NCI-H1105 treated with DMSO at 0.1 percent for 48 hours (cell line): ENCODE measurements at regions not wholly inside any gene's neighbourhood (a gene's known extent, or its start where the extent isn't known, plus 50 kb on each side); places are given as distances from the start of the nearest gene placed in this dataset.

Experiments
- DNase-seq: peaks from one replicate; lab custom pipeline; 2025; lab: John Stamatoyannopoulos, UW

DNA sequence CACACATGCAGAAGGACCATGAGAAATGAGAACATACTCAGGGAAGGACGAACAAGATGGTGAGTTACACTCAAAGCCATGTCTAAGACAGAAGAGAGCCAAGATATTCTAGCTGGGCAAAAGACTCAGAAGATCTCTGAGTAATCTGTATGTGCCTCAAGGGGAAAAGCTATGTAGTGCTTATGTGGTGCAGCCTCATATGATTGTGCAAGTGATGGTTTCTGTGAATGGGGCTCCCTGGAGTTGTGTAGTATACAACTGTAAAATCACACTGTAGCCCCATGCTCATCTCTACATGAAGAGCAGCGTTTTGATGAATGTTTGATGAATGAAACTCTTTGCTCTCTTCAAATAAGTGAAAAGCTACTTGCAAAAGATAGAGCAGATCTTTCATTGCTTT lies 57.5 kb downstream of the OSR1 start:
- DNase-seq = no peak

DNA sequence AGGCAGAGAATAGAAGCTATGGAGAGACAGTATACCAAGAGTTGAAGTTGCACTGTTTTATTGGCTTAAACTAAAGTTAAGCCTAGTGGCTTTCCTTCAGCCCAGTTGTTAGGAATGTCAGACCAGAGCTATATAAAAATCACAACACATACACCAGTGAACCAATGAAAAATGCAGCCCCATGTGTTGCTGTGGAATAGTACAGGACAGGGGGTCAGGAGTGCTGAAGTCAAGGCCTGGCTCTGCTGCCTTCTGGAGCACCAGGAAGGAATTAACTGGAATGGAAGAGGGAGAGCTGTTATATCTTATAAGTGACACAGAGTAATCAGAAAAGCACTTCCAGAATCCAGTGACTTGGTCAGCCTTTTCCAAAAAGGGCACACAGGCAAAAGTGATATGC lies 58.9 kb downstream of the OSR1 start:
- DNase-seq = no peak

DNA sequence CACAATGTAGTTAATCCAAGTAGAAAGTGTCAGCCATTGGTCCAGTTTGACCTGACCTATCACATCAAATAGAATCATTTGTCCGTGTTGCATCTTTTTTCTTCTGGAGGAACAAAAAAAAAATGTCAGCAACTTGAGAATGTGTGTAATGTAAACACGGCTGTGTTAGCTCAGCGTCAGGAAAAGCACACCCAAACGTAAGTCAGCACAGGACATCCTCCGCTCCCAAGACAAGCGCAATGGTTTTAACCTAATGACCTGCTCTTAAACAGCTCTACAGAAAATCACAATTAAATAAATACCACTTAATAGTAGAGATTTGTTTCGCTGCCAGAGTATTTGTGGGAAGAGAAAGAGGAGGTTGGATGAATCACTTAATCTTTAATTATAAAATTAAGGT lies 59.4 kb downstream of the OSR1 start:
- DNase-seq = no peak

DNA sequence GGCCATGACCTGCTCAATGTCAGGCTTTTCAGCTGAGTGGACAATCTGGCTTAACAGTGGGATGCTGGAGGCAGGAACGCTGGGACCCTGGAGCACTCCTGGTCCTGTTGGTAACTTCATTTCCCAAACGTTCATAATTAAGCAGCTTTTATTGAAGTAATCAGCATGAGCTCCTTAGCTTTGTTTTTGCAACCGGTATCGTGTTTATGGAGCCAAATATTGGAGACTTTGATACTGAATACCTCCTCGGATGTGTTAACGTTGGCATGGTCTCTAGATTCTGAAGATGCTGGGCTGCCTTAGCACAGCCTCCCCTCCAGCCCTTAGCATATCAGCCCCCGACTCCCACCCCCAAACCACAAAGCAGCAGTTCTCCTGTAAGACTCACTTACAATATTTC lies 60.7 kb downstream of the OSR1 start:
- no peak for DNase-seq

DNA sequence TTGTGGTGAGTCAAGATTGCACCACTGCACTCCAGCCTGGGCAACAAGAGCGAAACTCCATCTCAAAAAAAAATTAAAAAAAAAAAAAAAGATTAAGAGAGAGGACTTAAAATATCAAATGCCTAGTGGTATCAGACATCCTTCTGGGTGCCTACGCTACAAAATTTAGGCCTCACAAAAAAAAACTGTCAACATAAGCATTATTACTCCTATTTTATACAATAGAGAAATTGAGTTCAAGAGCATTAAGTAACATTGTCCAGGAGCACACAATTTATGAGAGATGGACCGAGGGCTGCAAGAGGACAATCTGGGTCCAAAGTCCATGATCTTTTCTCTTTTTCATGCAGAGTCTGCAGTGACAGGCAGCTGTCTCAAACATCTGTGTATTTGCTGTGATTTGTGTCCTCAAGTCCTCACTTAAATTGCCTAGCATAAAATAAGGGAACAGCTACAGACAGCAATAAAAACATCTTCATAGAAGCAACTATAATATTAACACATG lies 62.4 kb downstream of the OSR1 start:
- no peak for DNase-seq

DNA sequence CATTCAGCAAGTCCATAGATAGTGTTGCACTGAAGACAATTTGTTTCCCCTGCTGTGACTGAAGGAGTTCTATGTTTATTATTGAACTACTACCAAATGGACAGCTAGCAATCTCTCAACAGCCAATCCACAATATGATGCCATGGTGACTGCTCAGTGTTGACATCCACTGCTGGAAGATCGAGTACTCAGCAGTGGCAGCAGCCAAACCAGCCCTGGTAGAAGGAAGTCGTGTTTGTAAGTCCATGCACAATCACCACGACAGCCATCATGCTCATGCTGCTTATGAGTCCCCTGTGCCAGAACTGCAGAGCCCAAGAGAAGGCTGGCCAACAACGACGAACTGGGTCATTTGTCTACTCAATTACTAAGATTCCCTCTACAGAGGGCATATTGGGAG lies 66.4 kb downstream of the OSR1 start:
- no peak for DNase-seq

DNA sequence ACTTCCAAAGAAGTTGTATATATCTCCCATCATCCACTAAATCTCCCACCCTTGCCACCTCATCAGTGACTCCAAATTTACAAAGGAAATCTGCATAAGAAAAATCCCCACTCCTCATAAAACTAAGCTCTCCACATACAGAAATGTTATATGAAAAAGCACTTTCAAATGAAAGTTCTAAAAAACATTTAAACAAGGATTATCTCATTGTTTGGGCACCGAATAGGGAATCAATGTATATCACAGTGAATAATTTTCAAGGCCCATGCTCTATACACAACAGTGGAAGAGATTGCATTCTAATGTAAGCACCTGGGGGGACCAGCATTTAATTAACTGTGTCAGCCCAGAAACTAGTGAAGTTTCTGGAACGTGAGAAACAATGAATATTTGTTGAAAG lies 70.1 kb downstream of the OSR1 start:
- DNase-seq = no peak

DNA sequence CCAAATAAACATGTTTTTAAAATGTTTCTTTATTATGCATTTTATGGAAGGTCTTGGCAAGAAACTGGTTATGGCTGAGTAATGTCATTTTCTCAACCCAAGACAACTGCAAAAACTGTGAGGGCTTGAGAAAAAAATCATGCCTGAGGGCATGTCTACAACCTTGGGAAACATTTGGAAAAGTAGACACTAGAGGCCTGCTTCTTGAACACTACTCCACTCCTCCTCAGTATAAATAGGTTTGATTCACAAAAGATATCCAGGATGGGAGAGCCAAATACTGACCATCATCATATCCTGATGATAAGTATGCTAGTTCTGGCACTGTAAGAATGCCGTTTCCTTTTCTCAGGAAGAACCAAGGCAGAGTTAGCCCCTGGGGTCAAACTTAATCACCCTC lies 71.1 kb downstream of the OSR1 start:
- no peak for DNase-seq

DNA sequence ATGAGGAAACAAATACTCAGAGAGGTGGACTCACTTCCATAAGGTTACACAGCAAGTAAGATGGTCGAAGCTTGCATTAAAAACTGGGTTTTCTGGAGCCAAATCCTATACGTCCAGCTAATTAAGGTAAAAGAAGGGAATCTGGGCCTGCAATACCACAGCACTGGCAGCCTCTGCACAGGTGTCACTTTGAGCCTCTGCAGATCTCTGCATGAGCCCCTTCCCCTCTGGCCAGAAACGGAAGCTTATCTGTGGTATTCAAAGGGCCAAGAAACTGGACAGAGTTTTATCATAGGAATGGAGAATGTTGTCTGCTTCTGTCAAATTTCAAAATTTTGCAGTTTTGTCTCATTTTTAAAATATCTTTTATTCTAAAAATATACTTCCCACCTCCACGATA lies 76.1 kb downstream of the OSR1 start:
- no peak for DNase-seq

DNA sequence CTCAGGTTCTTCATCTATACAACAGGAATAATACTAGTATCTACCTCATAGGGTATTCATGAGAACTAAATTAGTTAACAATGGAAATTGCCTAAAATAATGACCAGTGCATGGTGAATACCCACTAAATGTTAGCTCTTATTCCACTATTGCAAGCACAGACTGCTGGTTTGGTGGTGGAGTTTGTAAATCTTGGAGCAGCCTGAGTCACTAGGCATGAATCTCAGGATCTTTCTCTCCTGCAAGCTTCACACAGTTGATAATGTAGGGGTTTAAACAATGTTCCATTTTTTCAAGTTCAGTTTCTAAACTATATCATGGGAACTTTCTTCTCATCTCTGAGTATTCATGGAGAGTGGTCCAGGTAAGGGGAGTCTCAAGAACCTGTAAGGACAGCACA lies 84.0 kb downstream of the OSR1 start:
- DNase-seq = no peak

DNA sequence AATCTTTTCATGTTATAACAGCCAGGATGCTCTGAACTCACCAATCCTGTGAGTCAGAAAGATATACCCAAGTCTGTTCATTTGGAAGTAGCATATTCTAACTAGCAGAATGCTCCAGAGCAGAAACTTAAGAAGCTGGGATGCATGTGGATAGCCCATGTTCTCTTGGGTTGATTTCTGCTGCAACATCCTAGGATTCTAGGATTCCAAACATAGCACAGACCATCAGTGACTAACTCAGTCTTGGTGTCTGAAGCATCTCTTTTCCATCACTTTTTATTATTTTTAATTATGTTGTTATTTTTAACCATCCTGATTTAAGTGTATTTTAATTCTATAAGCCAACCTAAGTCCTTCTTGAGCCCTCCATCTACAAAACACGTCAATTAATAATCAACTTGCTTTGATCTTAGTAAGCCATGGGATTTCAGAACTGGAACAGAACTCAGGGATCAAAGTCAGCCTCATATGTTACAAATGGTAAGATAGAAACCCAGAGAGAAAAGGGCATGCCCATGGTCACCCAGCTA lies 85.4 kb downstream of the OSR1 start:
- no peak for DNase-seq

DNA sequence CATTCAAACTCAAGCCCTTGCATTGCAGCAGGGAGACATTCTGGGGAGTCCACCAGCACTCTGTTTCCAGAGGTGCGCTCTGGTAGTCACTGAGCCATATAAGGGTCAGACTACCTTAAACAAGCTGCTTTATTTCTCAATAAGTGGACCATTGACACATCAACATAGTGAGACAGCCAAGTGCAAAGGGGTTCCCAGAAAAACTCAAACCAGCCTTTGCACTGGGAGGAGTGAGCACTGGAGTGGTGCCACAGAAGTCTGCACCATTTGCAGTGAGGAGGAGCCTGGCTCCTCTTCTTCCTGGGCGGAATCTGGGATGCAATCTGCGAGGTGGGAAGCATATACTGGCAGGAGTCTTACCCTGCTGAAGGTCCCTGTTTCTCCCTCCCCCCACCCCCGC lies 86.4 kb downstream of the OSR1 start:
- no peak for DNase-seq

DNA sequence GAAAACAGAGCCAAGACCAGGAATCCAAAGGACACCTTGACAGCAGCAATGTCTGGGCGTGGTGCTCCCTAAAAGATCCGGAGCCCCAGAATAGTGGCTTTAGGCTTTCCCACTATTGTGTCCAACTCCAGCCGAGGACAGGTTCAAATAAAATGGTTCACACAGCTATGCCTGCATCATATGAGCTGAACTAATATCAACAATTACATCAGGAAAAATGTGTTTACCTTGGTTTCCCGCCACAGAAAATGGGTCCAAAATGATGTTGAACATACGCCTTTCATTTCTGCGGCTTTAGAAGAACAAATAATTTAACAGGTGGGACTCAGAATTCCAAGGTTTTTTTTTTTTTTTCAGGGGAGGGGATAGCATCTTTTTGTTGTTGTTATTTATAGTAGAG lies 93.6 kb downstream of the OSR1 start:
- DNase-seq = no peak

DNA sequence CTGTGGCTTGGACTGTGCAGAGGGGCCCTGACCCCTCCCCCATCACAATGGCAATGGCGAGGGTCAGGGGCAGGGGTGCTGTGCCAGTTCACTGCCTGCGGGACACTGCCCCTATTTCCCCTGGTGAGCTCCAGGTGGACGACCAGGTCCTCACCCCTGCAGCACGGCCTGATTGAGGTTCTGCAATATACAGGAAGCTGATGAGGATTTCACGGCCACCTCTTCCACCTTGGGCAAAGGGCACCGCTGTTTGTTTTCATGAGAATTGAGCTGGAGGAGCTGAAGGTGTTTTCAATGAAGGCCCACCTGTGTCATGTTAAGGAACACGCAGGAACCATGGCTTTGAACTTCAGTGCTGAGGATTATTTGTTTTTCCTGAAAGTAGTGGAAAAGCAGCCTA lies 96.3 kb downstream of the OSR1 start:
- DNase-seq = no peak

DNA sequence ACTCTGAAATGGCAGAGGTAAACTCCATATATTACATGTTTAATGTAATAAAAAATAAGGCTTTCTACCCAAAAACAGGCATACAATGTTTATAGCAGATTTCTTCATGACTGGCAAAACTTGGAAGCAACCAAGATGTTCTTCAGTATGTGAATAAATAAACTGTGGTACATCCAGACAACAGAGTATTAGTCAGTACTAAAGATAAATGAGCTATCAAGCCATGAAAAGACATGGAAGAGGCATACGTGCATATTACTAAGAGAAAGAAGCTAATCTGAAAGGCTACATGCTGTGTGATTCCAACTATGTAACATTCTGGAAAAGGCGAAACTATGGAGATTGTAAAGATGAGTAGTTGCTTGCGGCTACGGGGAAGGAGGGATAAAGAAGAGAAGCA lies 97.4 kb downstream of the OSR1 start:
- no peak for DNase-seq

DNA sequence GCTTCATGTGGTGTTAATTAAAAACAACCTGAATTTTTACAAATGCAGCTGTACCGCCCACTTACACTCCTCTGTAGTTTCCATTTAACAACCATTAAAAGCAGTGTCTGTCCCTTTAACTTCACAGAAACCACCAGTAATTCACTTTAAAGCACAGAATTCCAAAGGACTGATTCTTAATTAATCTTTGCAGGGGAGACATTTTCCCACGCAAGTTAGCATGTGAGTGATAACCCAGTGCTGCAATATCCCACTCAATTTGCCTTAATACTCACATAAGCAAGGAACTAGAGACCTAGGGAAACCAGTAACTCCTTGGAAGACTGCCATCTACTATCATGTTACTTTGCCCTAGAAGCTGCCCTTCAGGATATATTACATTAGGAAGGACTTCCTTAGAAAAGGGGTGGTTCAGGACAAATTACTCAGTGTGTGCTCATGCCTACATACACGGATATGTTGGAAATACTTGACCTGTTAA lies 102.3 kb downstream of the OSR1 start:
- DNase-seq = no peak

DNA sequence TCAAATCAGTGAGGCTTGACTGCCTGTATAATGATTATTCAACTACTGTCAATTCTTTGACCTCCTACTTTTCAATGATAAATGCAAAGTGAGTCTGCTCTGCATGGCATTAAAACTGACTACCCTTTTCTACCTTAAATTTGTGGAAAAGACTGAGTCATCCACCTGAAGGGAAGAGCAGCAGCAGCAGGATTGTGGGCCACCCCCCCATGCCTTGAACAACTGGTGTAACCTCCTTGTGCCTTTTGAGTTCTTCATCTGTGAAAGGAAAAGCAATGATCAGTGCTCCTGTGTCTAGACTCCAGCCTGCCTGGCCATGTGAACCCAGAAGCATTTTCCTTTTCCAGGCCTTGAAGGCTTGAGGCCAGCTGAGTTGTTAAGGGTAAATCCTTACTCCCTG lies 102.9 kb downstream of the OSR1 start:
- no peak for DNase-seq

DNA sequence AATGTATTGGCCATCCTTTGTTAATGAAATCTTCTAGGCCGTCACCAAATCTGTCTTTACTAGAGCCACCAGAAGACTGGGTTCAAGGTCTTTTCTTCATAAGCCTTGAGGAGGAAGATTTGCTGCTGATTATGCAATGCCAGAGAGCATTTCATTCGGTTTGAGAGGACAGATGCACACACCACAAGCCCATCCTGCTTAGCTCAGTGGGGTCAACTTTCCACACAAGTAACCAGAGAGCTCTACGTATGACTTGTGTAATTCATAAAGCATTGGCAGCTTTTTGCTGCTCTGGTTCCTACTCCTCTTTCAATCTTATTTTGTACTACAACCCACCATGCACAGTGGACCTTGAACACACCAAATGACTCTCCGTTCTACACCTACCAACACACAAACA lies 106.9 kb downstream of the OSR1 start:
- DNase-seq = no peak

DNA sequence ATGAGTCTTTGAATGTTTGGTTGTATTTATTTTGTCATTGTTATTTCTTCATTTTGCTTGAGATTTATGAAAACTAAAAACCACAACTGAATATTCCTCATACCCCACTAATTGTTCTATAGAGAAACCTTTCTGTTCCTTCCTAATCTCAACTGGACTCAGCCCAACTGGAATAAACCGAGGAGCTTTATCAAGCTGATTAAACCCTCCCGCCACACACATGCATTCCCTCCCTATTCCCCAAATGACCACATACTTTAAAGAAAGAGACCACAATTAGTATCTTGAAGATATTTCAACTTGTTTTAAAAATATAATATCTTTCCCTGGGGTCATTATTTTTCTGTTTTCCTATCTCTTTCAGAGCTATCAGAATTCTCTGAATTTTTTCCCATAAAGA lies 107.5 kb downstream of the OSR1 start:
- no peak for DNase-seq

DNA sequence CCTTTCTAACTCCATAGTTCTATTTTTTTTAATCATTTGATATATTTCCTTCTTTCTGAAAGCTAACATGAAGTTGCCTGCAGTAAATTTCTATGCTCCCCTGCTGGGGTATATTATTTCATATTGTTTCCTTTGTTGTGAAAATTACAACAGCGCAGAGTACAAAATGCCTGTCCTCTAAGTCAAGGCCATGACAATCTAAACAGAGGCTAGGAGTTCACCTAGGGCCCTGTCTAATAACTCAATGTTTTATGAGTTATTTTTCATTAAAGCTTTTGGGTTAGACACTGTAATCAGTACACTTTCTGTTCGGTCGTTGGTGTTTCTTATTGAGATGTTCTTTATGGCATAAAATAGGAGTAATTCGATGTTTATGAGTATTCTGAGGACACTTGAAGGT lies 111.2 kb downstream of the OSR1 start:
- no peak for DNase-seq

DNA sequence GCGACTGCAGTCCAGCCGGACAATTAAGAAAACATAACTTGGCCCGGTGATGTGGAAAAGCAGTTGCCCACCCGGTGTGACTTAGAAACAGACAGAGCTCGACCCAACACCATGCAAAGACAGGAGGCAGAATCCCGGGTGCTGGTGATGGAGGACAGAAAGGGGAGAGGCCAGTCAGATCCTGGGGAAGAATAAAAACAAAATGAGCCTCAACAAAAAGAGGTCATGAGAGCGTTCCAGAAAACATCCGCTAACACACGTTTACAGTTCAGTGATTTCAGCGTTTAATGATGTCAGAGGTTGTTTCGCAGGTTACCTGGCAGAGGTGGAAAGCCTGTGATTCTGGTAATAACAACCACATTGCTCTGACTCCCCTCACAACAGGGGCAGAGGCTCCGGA lies 111.9 kb downstream of the OSR1 start:
- DNase-seq = no peak

DNA sequence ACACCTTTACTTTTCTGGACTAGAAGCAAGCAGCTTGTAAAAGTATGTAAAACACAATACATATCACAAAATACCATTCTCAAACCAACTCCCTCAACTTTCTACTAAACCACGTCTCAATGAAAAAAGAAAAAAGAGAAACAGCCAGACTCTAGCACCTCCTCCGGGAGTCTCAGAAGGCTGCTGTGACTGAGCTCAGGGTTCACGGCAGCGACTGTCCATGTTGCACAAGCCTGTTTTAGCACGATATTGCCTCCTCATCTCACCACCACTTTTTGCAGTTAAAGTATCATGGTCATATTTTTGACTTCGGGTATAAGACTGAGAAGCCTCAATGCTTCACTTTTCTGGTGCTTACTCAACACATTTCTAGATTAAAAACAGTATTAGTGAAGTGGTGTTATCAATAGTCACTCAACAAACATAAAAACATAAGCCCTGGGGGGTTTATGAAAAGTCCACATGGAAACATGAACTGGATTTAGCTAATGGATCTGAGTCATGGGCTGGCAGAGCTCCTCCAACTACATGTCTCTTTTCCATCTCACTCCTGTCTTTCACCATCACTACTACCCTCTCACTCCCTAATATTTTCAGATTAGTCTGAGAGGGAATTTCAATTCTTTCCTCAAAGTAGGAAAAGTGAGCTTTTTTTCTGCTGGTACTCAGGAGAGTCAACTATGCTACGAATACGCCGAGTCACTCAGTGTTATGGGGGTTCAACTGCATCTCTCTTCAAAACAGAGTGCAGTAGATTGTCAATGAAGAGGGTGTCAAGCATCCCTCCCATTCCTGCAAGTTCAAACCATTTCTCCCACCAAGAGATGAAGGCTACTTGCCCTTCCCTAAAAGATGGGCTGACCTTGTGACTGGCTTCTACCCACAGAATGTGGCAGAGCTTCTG lies 113.7 kb downstream of the OSR1 start:
- DNase-seq = no peak

DNA sequence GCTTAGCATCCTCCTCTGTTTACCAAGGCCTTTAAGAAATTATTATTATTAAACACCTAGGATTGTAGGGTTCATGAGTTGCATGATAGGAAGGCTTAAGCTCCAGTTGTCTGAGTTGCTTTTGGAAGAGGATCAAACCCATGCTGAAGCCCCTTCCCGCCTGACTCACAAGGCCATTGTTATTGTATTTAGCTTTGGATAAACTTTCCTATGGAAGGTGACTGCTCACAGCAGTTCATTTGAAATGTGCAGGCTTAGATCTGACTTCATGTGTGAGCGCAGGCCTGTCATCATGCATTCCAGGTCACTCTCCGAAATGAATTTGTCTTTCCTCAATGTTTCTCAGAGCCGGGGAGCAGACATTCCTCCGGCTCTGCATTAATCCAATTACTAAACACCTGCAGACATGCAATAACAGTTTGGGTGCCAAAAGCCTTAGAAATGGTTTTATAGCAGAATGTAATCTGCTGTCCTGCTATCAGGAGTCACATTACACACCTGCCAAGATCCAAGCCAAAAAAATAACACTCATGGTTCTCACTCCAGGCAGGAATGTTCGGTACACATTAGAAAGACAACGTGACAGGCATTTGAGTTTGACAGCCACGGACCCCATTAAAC lies 119.9 kb downstream of the OSR1 start:
- peak; percentile 47 for DNase-seq
